HepG2 (cell line): ENCODE measurements at regions not wholly inside any gene's neighbourhood (a gene's known extent, or its start where the extent isn't known, plus 50 kb on each side); places are given as distances from the start of the nearest gene placed in this dataset.

Experiments used
- ATAC-seq: fragments of 200-7000 bp; cut with Tn5 transposase; 3 replicates; pipeline ENCODE4 v1.9.1; 2020; ENCODE audit warnings: mild to moderate bottlenecking, moderate library complexity
- BruUV-seq: library from RNA; stranded (reverse); fragments of 400-500 nt; replicated peaks from 2 replicates; lab custom pipeline; 2021; lab: Mats Ljungman, UMichigan
- CTCF ChIA-PET: fragments of 300-600 bp; formaldehyde crosslinking; extraction: SDS; loops from one replicate; lab custom pipeline; 2021; ENCODE audit warnings: low total read pairs, inconsistent platforms, low intra/inter-chr PET ratio; lab: Yijun Ruan, JAX
- POLR2A ChIA-PET: fragments of 350-600 bp; sonication (Branson Sonifier 250); formaldehyde crosslinking; loops from one replicate; lab custom pipeline; 2020; ENCODE audit warnings: antibody characterized with exemption, inconsistent platforms; lab: Yijun Ruan, JAX
- DNase-seq: peaks from one replicate; pipeline ENCODE4 v3.0.0-alpha.2; 2015; ENCODE audit warnings: low spot score
- FAIRE-seq: peaks from 3 replicates; lab custom pipeline; 2011; peaks lifted over from hg19 to GRCh38; lab: Jason Lieb, UNC
- H2AFZ ChIP-seq: one replicate; pipeline ENCODE4 v1.6.1; 2011; ENCODE audit warnings: low read length, inconsistent platforms
- H3K27ac ChIP-seq: fragments of 300-600 bp; 3 replicates; pipeline ENCODE4 v1.8.0; 2011; ENCODE audit warnings: mixed run types, mild to moderate bottlenecking, mixed read lengths, low read length, inconsistent platforms; ENCODE audit not compliant: insufficient read depth; ENCODE audit errors: extremely low read length
- H3K27me3 ChIP-seq, 2 experiments: fragments of 200-600 bp in 1 of 2; 2 replicates in 1 of 2; 3 replicates in 1 of 2; pipeline versions ENCODE4 v1.6.0 to v1.8.0; 2011; ENCODE audit warnings: low read length in 2 of 2, mild to moderate bottlenecking in 2 of 2, moderate library complexity in 2 of 2, inconsistent platforms in 1 of 2; ENCODE audit not compliant: insufficient read depth in 2 of 2, control insufficient read depth in 1 of 2
- H3K36me3 ChIP-seq, 2 experiments: fragments of 200-600 bp in 1 of 2; replicated peaks in 1 of 2; 2 replicates in 1 of 2; 3 replicates in 1 of 2; pipeline versions ENCODE4 v1.5.1 to v1.8.0; 2011; ENCODE audit warnings: low read length in 2 of 2, inconsistent platforms in 1 of 2; ENCODE audit not compliant: insufficient read depth in 2 of 2, control insufficient read depth in 1 of 2
- H3K4me1 ChIP-seq: 2 replicates; pipeline ENCODE4 v1.5.1; 2012; ENCODE audit warnings: low read length, inconsistent platforms; ENCODE audit not compliant: insufficient read depth
- H3K4me2 ChIP-seq: 2 replicates; pipeline ENCODE4 v1.6.0; 2011; ENCODE audit warnings: low read depth, low read length, inconsistent platforms
- H3K4me3 ChIP-seq, 3 experiments: fragments of 200-600 bp in 1 of 3; sonication (generic), shearing (Covaris generic) in 1 of 3; replicated peaks in 1 of 3; 2 replicates each; pipeline ENCODE4 v1.5.1; 2011 to 2016; ENCODE audit warnings: low read length in 3 of 3, inconsistent platforms in 2 of 3, low read depth in 2 of 3, mild to moderate bottlenecking in 2 of 3, control low read depth in 1 of 3, mixed read lengths in 1 of 3; ENCODE audit not compliant: insufficient read depth in 1 of 3
- H3K79me2 ChIP-seq: one replicate; pipeline ENCODE4 v1.6.1; 2011; ENCODE audit warnings: low read length, inconsistent platforms; ENCODE audit not compliant: insufficient read depth
- H3K9ac ChIP-seq: 2 replicates; pipeline ENCODE4 v1.6.0; 2011; ENCODE audit warnings: mild to moderate bottlenecking, low read depth, low read length, inconsistent platforms; ENCODE audit not compliant: insufficient read depth
- H3K9me3 ChIP-seq: 2 replicates; pipeline ENCODE4 v1.5.1; 2012; ENCODE audit warnings: mild to moderate bottlenecking, low read length
- H4K20me1 ChIP-seq: 2 replicates; pipeline ENCODE4 v1.6.0; 2011; ENCODE audit warnings: inconsistent platforms, mild to moderate bottlenecking, low read length, moderate library complexity; ENCODE audit not compliant: insufficient read depth
- CC2D1A ChIP-seq: sonication (generic); formaldehyde crosslinking; IDR thresholded peaks from 2 replicates; pipeline ENCODE4 v1.8.1; 2023; ENCODE audit warnings: mild to moderate bottlenecking, missing genetic modification reagents
- MAFG ChIP-seq: sonication (generic); formaldehyde crosslinking; IDR thresholded peaks from 2 replicates; pipeline ENCODE4 v1.5.1; 2020; ENCODE audit warnings: mild to moderate bottlenecking, missing genetic modification reagents
- MYC ChIP-seq: sonication (generic); formaldehyde crosslinking; IDR thresholded peaks from 2 replicates; pipeline ENCODE4 v1.9.0; 2021; ENCODE audit warnings: missing genetic modification reagents, borderline replicate concordance
- TP53 ChIP-seq: sonication (generic); formaldehyde crosslinking; conservative IDR thresholded peaks from 2 replicates; pipeline ENCODE4 v1.4.0; 2020; ENCODE audit warnings: missing genetic modification reagents
- WIZ ChIP-seq: sonication (generic); formaldehyde crosslinking; IDR thresholded peaks from 2 replicates; pipeline ENCODE4 v1.5.1; 2020; ENCODE audit warnings: mild to moderate bottlenecking, missing genetic modification reagents
- WGBS: methylation state at CpG from one replicate; pipeline ENCODE4 v1.1.6; 2017; ENCODE audit warnings: low lambda C conversion rate; 5-methylcytosine and 5-hydroxymethylcytosine counted together
- in situ Hi-C: cut with HindIII; loops from 2 replicates; pipeline ENCODE4 v1.10.0; 2017; ENCODE audit warnings: low pct_unique_long_range_greater_than_20kb; ENCODE audit not compliant: extremely low pct_ligation_motif_present
- intact Hi-C: fragments of 100-400 bp; cut with micrococcal nuclease; formaldehyde crosslinking; loops from one replicate; pipeline ENCODE4 v1.10.0; 2022; ENCODE audit not compliant: unreplicated experiment
- TF ChIP-seq, protein P1 (sequence below): sonication (generic); formaldehyde crosslinking; conservative IDR thresholded peaks from 2 replicates; pipeline ENCODE4 v1.8.1; 2023; ENCODE audit warnings: missing genetic modification reagents
- TF ChIP-seq, protein P2 (sequence below): sonication (generic); formaldehyde crosslinking; IDR thresholded peaks from 2 replicates; pipeline ENCODE4 v1.8.0; 2023; ENCODE audit warnings: mild to moderate bottlenecking, missing genetic modification reagents
- TF ChIP-seq, protein P3 (sequence below): sonication (generic); formaldehyde crosslinking; IDR thresholded peaks from 2 replicates; pipeline ENCODE4 v1.5.0; 2020; ENCODE audit warnings: mild to moderate bottlenecking, missing genetic modification reagents, moderate library complexity

DNA sequence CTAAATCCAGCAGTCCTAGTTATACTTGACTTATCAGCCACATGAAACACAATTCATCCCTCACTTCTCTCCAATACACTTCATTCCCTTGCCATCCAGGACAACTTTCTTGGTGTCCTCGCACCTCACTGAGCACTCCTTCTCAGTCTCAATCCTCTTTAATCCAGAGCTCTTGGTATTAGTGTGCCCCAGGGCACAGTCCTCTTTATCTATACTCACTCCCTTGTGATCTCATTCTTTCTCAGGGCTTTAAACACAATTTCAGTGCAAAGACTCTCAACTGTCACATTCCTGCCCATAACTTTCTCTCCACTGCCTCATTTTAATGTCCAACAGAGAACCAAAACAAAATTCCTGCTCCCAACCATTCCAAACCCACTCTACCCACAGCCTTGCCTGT is 60.8 kb upstream of the SPOPL start:
- no peak overlapping the region for H3K4me3 ChIP-seq
- no peak for TF ChIP-seq TP53 (CRISPR knock-in tag)
- TF ChIP-seq, protein P1, sequence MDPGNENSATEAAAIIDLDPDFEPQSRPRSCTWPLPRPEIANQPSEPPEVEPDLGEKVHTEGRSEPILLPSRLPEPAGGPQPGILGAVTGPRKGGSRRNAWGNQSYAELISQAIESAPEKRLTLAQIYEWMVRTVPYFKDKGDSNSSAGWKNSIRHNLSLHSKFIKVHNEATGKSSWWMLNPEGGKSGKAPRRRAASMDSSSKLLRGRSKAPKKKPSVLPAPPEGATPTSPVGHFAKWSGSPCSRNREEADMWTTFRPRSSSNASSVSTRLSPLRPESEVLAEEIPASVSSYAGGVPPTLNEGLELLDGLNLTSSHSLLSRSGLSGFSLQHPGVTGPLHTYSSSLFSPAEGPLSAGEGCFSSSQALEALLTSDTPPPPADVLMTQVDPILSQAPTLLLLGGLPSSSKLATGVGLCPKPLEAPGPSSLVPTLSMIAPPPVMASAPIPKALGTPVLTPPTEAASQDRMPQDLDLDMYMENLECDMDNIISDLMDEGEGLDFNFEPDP: 0 out of 2 replicates have a peak, but pooled peaks have one; percentile 40
- TF ChIP-seq, protein P2, sequence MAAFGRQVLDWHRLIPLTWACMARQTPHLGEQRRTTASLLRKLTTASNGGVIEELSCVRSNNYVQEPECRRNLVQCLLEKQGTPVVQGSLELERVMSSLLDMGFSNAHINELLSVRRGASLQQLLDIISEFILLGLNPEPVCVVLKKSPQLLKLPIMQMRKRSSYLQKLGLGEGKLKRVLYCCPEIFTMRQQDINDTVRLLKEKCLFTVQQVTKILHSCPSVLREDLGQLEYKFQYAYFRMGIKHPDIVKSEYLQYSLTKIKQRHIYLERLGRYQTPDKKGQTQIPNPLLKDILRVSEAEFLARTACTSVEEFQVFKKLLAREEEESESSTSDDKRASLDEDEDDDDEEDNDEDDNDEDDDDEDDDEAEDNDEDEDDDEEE (CRISPR knock-in tag): no peak
- no peak for TF ChIP-seq CC2D1A
- TF ChIP-seq MYC (CRISPR knock-in tag): no peak
- no peak for TF ChIP-seq WIZ
- TF ChIP-seq MAFG (CRISPR knock-in tag): no peak
- TF ChIP-seq, protein P3, sequence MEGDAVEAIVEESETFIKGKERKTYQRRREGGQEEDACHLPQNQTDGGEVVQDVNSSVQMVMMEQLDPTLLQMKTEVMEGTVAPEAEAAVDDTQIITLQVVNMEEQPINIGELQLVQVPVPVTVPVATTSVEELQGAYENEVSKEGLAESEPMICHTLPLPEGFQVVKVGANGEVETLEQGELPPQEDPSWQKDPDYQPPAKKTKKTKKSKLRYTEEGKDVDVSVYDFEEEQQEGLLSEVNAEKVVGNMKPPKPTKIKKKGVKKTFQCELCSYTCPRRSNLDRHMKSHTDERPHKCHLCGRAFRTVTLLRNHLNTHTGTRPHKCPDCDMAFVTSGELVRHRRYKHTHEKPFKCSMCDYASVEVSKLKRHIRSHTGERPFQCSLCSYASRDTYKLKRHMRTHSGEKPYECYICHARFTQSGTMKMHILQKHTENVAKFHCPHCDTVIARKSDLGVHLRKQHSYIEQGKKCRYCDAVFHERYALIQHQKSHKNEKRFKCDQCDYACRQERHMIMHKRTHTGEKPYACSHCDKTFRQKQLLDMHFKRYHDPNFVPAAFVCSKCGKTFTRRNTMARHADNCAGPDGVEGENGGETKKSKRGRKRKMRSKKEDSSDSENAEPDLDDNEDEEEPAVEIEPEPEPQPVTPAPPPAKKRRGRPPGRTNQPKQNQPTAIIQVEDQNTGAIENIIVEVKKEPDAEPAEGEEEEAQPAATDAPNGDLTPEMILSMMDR: no peak
- no peaks in the 10 kb centered on the region for H3K27me3 ChIP-seq
- no peak overlapping the region for H3K4me2 ChIP-seq
- no TSS peak for BruUV-seq
- FAIRE-seq (peak; percentile 8), DNase-seq (no peak), ATAC-seq (no peak)
- no peaks in the 10 kb centered on the region for H3K36me3 ChIP-seq
- no peaks in the 10 kb centered on the region for H4K20me1 ChIP-seq
- ChIA-PET CTCF (no interaction called here), POLR2A (no interaction called here)
- H3K27ac ChIP-seq: no peak overlapping the region
- H3K9me3 ChIP-seq: no peaks in the 10 kb centered on the region
- in situ Hi-C loops: no loop called here
- H3K79me2 ChIP-seq: no peaks in the 10 kb centered on the region
- WGBS: 95% methylated on average over 1 of the region's 1 CpG
- no peak overlapping the region for H3K9ac ChIP-seq
- H2AFZ ChIP-seq: no peak overlapping the region
- intact Hi-C loops: no loop called here
- peaks cover 53% of the 10 kb centered on the region for H3K4me1 ChIP-seq
